GM23248 (cell line): ENCODE measurements at regions not wholly inside any gene's neighbourhood (a gene's known extent, or its start where the extent isn't known, plus 50 kb on each side); places are given as distances from the start of the nearest gene placed in this dataset.

Source experiments
- DNase-seq: peaks from one replicate; pipeline ENCODE4 v3.0.0-alpha.2; 2015
- H2AFZ ChIP-seq: fragments of 200-600 bp; sonication (generic); 2 replicates; pipeline ENCODE4 v1.6.1; 2016; ENCODE audit warnings: antibody characterized with exemption
- H3F3A ChIP-seq: fragments of 200-600 bp; sonication (generic); 2 replicates; pipeline ENCODE4 v1.6.1; 2016; ENCODE audit warnings: mild to moderate bottlenecking, antibody characterized with exemption, mixed run types; ENCODE audit not compliant: insufficient read depth
- H3K27ac ChIP-seq: fragments of 200-600 bp; sonication (generic); 2 replicates; pipeline ENCODE4 v1.5.1; 2016; ENCODE audit warnings: mild to moderate bottlenecking
- H3K27me3 ChIP-seq: fragments of 200-600 bp; sonication (generic); replicated peaks from 2 replicates; pipeline ENCODE4 v1.6.1; 2016; ENCODE audit warnings: mild to moderate bottlenecking; ENCODE audit not compliant: insufficient read depth
- H3K36me3 ChIP-seq: fragments of 200-600 bp; sonication (generic); 2 replicates; pipeline ENCODE4 v1.6.1; 2016; ENCODE audit warnings: low read depth, mild to moderate bottlenecking
- H3K4me1 ChIP-seq: fragments of 200-600 bp; sonication (generic); 2 replicates; pipeline ENCODE4 v1.6.1; 2016; ENCODE audit warnings: mild to moderate bottlenecking; ENCODE audit not compliant: insufficient read depth
- H3K4me2 ChIP-seq: fragments of 200-600 bp; sonication (generic); one replicate; pipeline ENCODE4 v1.6.1; 2016; ENCODE audit warnings: mild to moderate bottlenecking; ENCODE audit not compliant: unreplicated experiment
- H3K4me3 ChIP-seq: fragments of 200-600 bp; sonication (generic); 2 replicates; pipeline ENCODE4 v1.5.1; 2016; ENCODE audit warnings: mild to moderate bottlenecking
- H3K79me2 ChIP-seq: fragments of 200-600 bp; sonication (generic); 2 replicates; pipeline ENCODE4 v1.6.1; 2016; ENCODE audit warnings: mild to moderate bottlenecking; ENCODE audit not compliant: insufficient read depth
- H3K9ac ChIP-seq: fragments of 200-600 bp; sonication (generic); 2 replicates; pipeline ENCODE4 v1.6.1; 2016; ENCODE audit warnings: mild to moderate bottlenecking
- H3K9me2 ChIP-seq: fragments of 200-600 bp; sonication (generic); 2 replicates; pipeline ENCODE4 v1.6.1; 2016; ENCODE audit warnings: mixed run types, mild to moderate bottlenecking, moderate library complexity; ENCODE audit not compliant: insufficient read depth
- H3K9me3 ChIP-seq: fragments of 200-600 bp; sonication (generic); one replicate; pipeline ENCODE4 v1.6.1; 2017; ENCODE audit warnings: low read depth
- H4K20me1 ChIP-seq: fragments of 200-600 bp; sonication (generic); 2 replicates; pipeline ENCODE4 v1.6.0; 2016; ENCODE audit not compliant: insufficient read depth
- EZH2 ChIP-seq: fragments of 200-600 bp; sonication (generic); IDR thresholded peaks from 2 replicates; pipeline ENCODE4 v1.6.1; 2018; ENCODE audit warnings: antibody characterized with exemption, mild to moderate bottlenecking; ENCODE audit not compliant: insufficient read depth, poor library complexity, severe bottlenecking
- EZH2phosphoT487 ChIP-seq: fragments of 200-600 bp; sonication (generic); IDR thresholded peaks from 2 replicates; pipeline ENCODE4 v1.6.1; 2018; ENCODE audit warnings: antibody characterized with exemption, moderate library complexity, mild to moderate bottlenecking, low read depth; ENCODE audit not compliant: insufficient read depth
- WGBS, 2 experiments: methylation state at CpG; one replicate each; pipeline ENCODE4 v1.1.6; 2015 to 2017; ENCODE audit warnings: low lambda C conversion rate in 2 of 2, low coverage in 1 of 2; ENCODE audit errors: missing lambda C conversion rate in 2 of 2; 5-methylcytosine and 5-hydroxymethylcytosine counted together
- in situ Hi-C: fragments of 300-500 bp; cut with MboI; formaldehyde crosslinking; loops from 2 replicates; pipeline ENCODE4 v1.15.0; 2020

DNA sequence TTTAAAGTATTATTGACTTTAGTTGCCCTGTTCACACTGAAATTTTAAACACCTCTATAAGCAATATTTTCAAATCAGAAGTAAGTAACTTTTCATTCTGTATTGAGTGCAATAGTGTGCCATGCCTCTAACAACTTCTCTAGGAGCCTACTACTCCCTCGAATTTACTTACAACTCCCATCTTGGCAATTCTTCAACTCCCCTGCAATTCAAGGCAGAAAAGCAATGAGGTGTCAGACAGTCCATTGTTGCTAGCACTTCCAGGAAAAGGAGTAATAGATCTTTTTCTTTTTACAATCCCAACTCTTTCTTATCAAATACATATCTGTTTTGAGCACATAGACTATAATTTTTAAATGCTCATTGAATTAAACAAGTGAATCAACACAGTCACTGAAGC is 222.7 kb upstream of the PUM3 start:
- H3K36me3 ChIP-seq: no peaks in the 10 kb centered on the region
- no peaks in the 10 kb centered on the region for H3F3A ChIP-seq
- no peak overlapping the region for H3K4me3 ChIP-seq
- no peak overlapping the region for H3K27ac ChIP-seq
- DNase-seq: no peak
- no peaks in the 10 kb centered on the region for H3K4me1 ChIP-seq
- H3K27me3 ChIP-seq: 0 out of 2 replicates have a peak, but pooled peaks cover 3% of the 10 kb centered on the region
- H3K4me2 ChIP-seq: no peak overlapping the region
- TF ChIP-seq EZH2 (no peak), EZH2phosphoT487 (no peak)
- in situ Hi-C loops: no loop called here
- no peak overlapping the region for H3K9ac ChIP-seq
- H3K79me2 ChIP-seq: no peaks in the 10 kb centered on the region
- no peaks in the 10 kb centered on the region for H3K9me2 ChIP-seq
- H4K20me1 ChIP-seq: no peaks in the 10 kb centered on the region
- WGBS, 2 experiments: 0% methylated on average over 1 of the region's 1 CpG
- no peaks in the 10 kb centered on the region for H3K9me3 ChIP-seq
- no peak overlapping the region for H2AFZ ChIP-seq

DNA sequence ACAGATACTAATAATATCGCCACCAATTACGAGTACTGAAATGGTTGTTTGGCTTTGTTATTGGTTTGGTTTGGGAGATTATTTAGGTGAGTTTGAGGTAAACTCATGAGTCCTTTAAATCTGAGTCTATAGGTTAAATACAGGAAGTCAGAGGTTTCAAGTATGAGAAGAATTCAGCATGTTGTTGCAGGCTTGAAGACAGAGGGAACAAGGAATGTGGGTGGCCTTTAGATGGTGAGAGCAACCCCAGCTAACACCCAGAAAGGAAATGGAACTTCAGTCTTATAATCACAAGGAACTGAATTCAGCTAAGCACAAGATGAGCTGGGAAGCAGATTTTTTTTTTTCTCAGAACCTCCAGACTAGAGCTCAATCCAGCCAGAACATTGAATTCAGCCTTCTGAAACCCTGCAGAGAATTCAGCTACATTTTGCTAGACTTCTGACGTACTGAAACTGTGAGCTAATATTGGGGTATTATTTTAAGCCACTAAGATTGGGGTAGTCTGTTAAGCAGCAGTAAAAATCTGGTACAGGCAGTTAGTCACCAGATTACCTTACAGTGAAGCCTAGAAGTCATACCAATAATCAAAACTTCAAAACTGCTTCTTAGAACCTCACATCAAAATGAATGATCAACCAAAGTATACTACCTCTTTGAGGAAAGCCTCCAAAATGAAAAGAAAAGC is 216.0 kb upstream of the PUM3 start:
- Histone ChIP-seq H3K9me3 (no peaks in the 10 kb centered on the region), H3K9ac (no peak overlapping the region), H3K27ac (no peak overlapping the region), H2AFZ (no peak overlapping the region; the same call in 1 of the 2 replicates), H3F3A (no peaks in the 10 kb centered on the region), H3K36me3 (no peaks in the 10 kb centered on the region), H3K4me3 (no peak overlapping the region), H3K27me3 (0 out of 2 replicates have a peak, but pooled peaks cover 3% of the 10 kb centered on the region), H3K4me1 (no peaks in the 10 kb centered on the region), H3K4me2 (no peak overlapping the region), H4K20me1 (no peaks in the 10 kb centered on the region), H3K9me2 (no peaks in the 10 kb centered on the region), H3K79me2 (no peaks in the 10 kb centered on the region)
- DNase-seq: no peak
- WGBS, 2 experiments: 71 to 73% methylated on average over 3 of the region's 3 CpGs
- in situ Hi-C loops: no loop called here
- TF ChIP-seq EZH2phosphoT487 (no peak), EZH2 (no peak)

DNA sequence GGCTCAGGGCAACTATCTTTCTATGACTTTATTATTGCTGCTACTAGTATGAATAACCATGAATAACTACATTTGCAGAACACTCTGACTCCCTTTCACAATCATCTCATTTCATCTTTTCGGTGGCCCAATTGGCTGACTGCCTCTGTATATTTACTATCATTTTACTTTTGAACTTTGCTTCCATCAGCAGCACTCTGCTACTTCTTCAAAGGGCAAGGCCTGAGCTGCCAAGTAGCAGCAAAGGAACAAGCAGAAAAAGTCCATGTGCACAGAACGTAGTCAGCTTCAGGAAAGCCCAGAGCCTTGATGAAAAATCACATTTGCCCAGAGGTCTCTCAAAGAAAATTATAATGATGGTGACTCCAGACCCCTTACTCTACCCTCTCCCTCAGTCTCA is 214.5 kb upstream of the PUM3 start:
- TF ChIP-seq EZH2phosphoT487 (no peak), EZH2 (no peak)
- in situ Hi-C loops: no loop called here
- Histone ChIP-seq H3K79me2 (no peaks in the 10 kb centered on the region), H3K36me3 (no peaks in the 10 kb centered on the region), H3K4me1 (no peaks in the 10 kb centered on the region), H3K27ac (no peak overlapping the region), H3K27me3 (no peaks in the 10 kb centered on the region), H3K4me2 (no peak overlapping the region), H3K9me2 (no peaks in the 10 kb centered on the region), H3K9me3 (no peaks in the 10 kb centered on the region), H4K20me1 (no peaks in the 10 kb centered on the region), H3K4me3 (no peak overlapping the region), H2AFZ (no peak overlapping the region), H3K9ac (no peak overlapping the region), H3F3A (no peaks in the 10 kb centered on the region)
- no peak for DNase-seq
- 49 to 59% methylated on average over 2 of the region's 2 CpGs for WGBS, 2 experiments

DNA sequence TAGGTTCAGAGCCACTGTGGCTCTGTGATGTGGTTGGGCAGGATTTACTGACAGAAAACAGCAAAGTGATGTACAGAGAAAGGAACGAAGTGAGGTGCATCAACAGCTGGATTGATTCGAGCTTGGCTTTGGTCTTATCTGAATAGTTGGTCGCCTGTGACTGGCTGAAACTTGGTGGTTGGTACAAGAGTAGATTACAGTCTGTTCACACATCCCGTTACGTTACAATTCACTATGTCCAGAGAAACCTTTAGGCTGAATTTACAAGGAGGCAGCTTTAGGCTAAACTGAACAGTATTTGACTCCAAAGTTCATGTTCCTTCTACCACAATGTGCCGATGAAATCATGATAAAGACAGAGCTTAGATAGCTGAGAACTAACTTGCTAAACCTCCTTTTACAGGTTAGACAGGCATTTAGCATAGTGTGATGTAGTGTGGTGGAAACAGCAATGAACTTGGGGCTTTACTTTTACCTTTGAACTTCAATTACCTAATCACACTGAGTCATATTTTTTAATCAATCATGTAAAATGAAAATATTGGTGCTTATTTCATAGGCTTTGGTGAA is 210.2 kb upstream of the PUM3 start:
- H3F3A ChIP-seq: no peaks in the 10 kb centered on the region
- WGBS, 2 experiments: 67 to 72% methylated on average over 6 of the region's 6 CpGs
- H3K36me3 ChIP-seq: no peaks in the 10 kb centered on the region
- in situ Hi-C loops: no loop called here
- H3K4me3 ChIP-seq: no peak overlapping the region
- no peaks in the 10 kb centered on the region for H3K9me3 ChIP-seq
- H3K79me2 ChIP-seq: no peaks in the 10 kb centered on the region
- no peak overlapping the region for H2AFZ ChIP-seq
- no peak for DNase-seq
- H3K9ac ChIP-seq: no peak overlapping the region
- no peak overlapping the region for H3K27ac ChIP-seq
- H3K4me2 ChIP-seq: no peak overlapping the region
- no peaks in the 10 kb centered on the region for H3K9me2 ChIP-seq
- H4K20me1 ChIP-seq: no peaks in the 10 kb centered on the region
- TF ChIP-seq EZH2 (no peak), EZH2phosphoT487 (no peak)
- no peaks in the 10 kb centered on the region for H3K27me3 ChIP-seq
- no peaks in the 10 kb centered on the region for H3K4me1 ChIP-seq
